NCI-H187 treated with DMSO at 0.1 percent for 48 hours (cell line): ENCODE measurements at regions not wholly inside any gene's neighbourhood (a gene's known extent, or its start where the extent isn't known, plus 50 kb on each side); places are given as distances from the start of the nearest gene placed in this dataset.

Source experiments
- DNase-seq: peaks from one replicate; lab custom pipeline; 2025; lab: John Stamatoyannopoulos, UW

- no peak for DNase-seq
Observed at GRCh38 chr5:148950471-148950863, 112.4 kb downstream of the SH3TC2 start.

- DNase-seq, result no peak
Observed at GRCh38 chr5:148950892-148951291, 112.0 kb downstream of the SH3TC2 start.

GRCh38 chr5:148951612-148952011 is 111.2 kb downstream of the SH3TC2 start:
- no peak for DNase-seq

GRCh38 chr5:148952097-148952867 is 110.6 kb downstream of the SH3TC2 start:
- DNase-seq, result no peak

GRCh38 chr5:148953711-148954110 is 109.2 kb downstream of the SH3TC2 start:
- DNase-seq, result no peak
